ENCODE measurements at regions not wholly inside any gene's neighbourhood (a gene's known extent, or its start where the extent isn't known, plus 50 kb on each side); places are given as distances from the start of the nearest gene placed in this dataset.
"Not testable (repeated sequence)": the region's sequence is repeated elsewhere in the genome, so short reads cannot be mapped to it uniquely, and the experiment has no call there.

GRCh38 chr3:75295013-75295412 lies 369.1 kb upstream of the FRG2C start:
- no peak for DNase-seq
- H3K36me3 ChIP-seq (ENCODE audit: insufficient read depth, low read length): no peaks in the 10 kb centered on the region
- peaks cover 0 to 3% of the 10 kb centered on the region in 2 donors for H3K27me3 Mint-ChIP-seq
- no peaks in the 10 kb centered on the region for H3K4me1 Mint-ChIP-seq
- H3K9me3 ChIP-seq (ENCODE audit: control insufficient read depth in 1 of 2, low read length in 2 of 2): no peaks in the 10 kb centered on the region
- no peak overlapping the region for H3K4me3 Mint-ChIP-seq
- H3K9me3 Mint-ChIP-seq: peaks cover 0 to 12% (median 3%) of the 10 kb centered on the region in 8 donors
- H3K27me3 ChIP-seq (ENCODE audit: insufficient read depth, low read length): no peaks in the 10 kb centered on the region
- no peak overlapping the region for H3K27ac Mint-ChIP-seq
- H3K36me3 Mint-ChIP-seq: no peaks in the 10 kb centered on the region
- intact Hi-C loops (cut with micrococcal nuclease): loop anchor here (10.0 kb wide), 1 partner anchor 130 kb away; no protein-coding TSS in a partner anchor
- H3K4me1 ChIP-seq (ENCODE audit: insufficient read depth, low read length): no peaks in the 10 kb centered on the region
- ChIA-PET CTCF (ENCODE audit: partially characterized antibody) (no interaction called here), POLR2A (ENCODE audit: partially characterized antibody) (no interaction called here)
- no peak overlapping the region for H3K4me3 ChIP-seq (ENCODE audit: low read length in 2 of 2)
- H3K27ac ChIP-seq (ENCODE audit: low read depth, low read length): no peak overlapping the region

GRCh38 chr3:75296858-75297257 lies 367.3 kb upstream of the FRG2C start:
- DNase-seq: no peak
- Histone ChIP-seq H3K27me3 (ENCODE audit: insufficient read depth, low read length) (no peaks in the 10 kb centered on the region), H3K9me3 (ENCODE audit: control insufficient read depth in 1 of 2, low read length in 2 of 2) (no peaks in the 10 kb centered on the region), H3K4me1 (ENCODE audit: insufficient read depth, low read length) (no peaks in the 10 kb centered on the region), H3K27ac (ENCODE audit: low read depth, low read length) (no peak overlapping the region), H3K36me3 (ENCODE audit: insufficient read depth, low read length) (no peaks in the 10 kb centered on the region), H3K4me3 (ENCODE audit: low read length in 2 of 2) (no peak overlapping the region)
- no peak overlapping the region for H3K4me3 Mint-ChIP-seq
- H3K9me3 Mint-ChIP-seq: peaks cover 0 to 12% (median 3%) of the 10 kb centered on the region in 8 donors
- H3K4me1 Mint-ChIP-seq: no peaks in the 10 kb centered on the region
- ChIA-PET CTCF (ENCODE audit: partially characterized antibody) (no interaction called here), POLR2A (ENCODE audit: partially characterized antibody) (no interaction called here)
- intact Hi-C loops (cut with micrococcal nuclease): loop anchor here (10.0 kb wide), 1 partner anchor 128 kb away; no protein-coding TSS in a partner anchor
- no peak overlapping the region for H3K27ac Mint-ChIP-seq
- H3K27me3 Mint-ChIP-seq: peaks cover 0 to 2% of the 10 kb centered on the region in 2 donors
- H3K36me3 Mint-ChIP-seq: no peaks in the 10 kb centered on the region

GRCh38 chr3:75300606-75301005 lies 363.5 kb upstream of the FRG2C start:
- Histone ChIP-seq H3K36me3 (ENCODE audit: insufficient read depth, low read length) (no peaks in the 10 kb centered on the region), H3K27me3 (ENCODE audit: insufficient read depth, low read length) (no peaks in the 10 kb centered on the region), H3K4me1 (ENCODE audit: insufficient read depth, low read length) (no peaks in the 10 kb centered on the region), H3K27ac (ENCODE audit: low read depth, low read length) (no peak overlapping the region), H3K9me3 (ENCODE audit: control insufficient read depth in 1 of 2, low read length in 2 of 2) (no peaks in the 10 kb centered on the region), H3K4me3 (ENCODE audit: low read length in 2 of 2) (no peak overlapping the region)
- Mint-ChIP-seq H3K4me1 (no peaks in the 10 kb centered on the region), H3K36me3 (no peaks in the 10 kb centered on the region), H3K27me3 (no peaks in the 10 kb centered on the region), H3K9me3 (peaks cover 0 to 12% (median 3%) of the 10 kb centered on the region in 8 donors), H3K27ac (no peak overlapping the region), H3K4me3 (no peak overlapping the region)
- no peak for DNase-seq
- CTCF ChIA-PET (ENCODE audit: partially characterized antibody): no interaction called here
- intact Hi-C loops (cut with micrococcal nuclease): no loop called here
- POLR2A ChIA-PET (ENCODE audit: partially characterized antibody): no interaction called here

GRCh38 chr3:75301050-75301449 lies 363.1 kb upstream of the FRG2C start:
- H3K4me3 ChIP-seq (ENCODE audit: low read length in 2 of 2); H3K27ac ChIP-seq (ENCODE audit: low read depth, low read length); H3K27me3 Mint-ChIP-seq; H3K4me1 ChIP-seq (ENCODE audit: insufficient read depth, low read length); H3K36me3 Mint-ChIP-seq; H3K4me3 Mint-ChIP-seq; POLR2A ChIA-PET (ENCODE audit: partially characterized antibody); H3K27me3 ChIP-seq (ENCODE audit: insufficient read depth, low read length); intact Hi-C loops (cut with micrococcal nuclease); DNase-seq; H3K27ac Mint-ChIP-seq; CTCF ChIA-PET (ENCODE audit: partially characterized antibody); H3K9me3 ChIP-seq (ENCODE audit: control insufficient read depth in 1 of 2, low read length in 2 of 2); H3K36me3 ChIP-seq (ENCODE audit: insufficient read depth, low read length); H3K4me1 Mint-ChIP-seq: not testable (repeated sequence)
- peaks cover 0 to 12% (median 3%) of the 10 kb centered on the region in 8 donors for H3K9me3 Mint-ChIP-seq

GRCh38 chr3:75303741-75304140 lies 360.4 kb upstream of the FRG2C start:
- ChIA-PET CTCF (ENCODE audit: partially characterized antibody) (no interaction called here), POLR2A (ENCODE audit: partially characterized antibody) (no interaction called here)
- Mint-ChIP-seq H3K4me1 (no peaks in the 10 kb centered on the region), H3K27ac (no peak overlapping the region), H3K27me3 (peaks cover 3% of the 10 kb centered on the region in 2 donors), H3K36me3 (no peaks in the 10 kb centered on the region), H3K4me3 (no peak overlapping the region), H3K9me3 (peaks cover 0 to under 1% (median 0%) of the 10 kb centered on the region in 8 donors)
- H3K27me3 ChIP-seq (ENCODE audit: insufficient read depth, low read length): no peaks in the 10 kb centered on the region
- intact Hi-C loops (cut with micrococcal nuclease): no loop called here
- no peak overlapping the region for H3K27ac ChIP-seq (ENCODE audit: low read depth, low read length)
- H3K4me1 ChIP-seq (ENCODE audit: insufficient read depth, low read length): no peaks in the 10 kb centered on the region
- no peak for DNase-seq
- no peaks in the 10 kb centered on the region for H3K36me3 ChIP-seq (ENCODE audit: insufficient read depth, low read length)
- H3K9me3 ChIP-seq (ENCODE audit: control insufficient read depth in 1 of 2, low read length in 2 of 2): no peaks in the 10 kb centered on the region
- H3K4me3 ChIP-seq (ENCODE audit: low read length in 2 of 2): no peak overlapping the region

- H3K4me1 ChIP-seq (ENCODE audit: insufficient read depth, low read length): no peaks in the 10 kb centered on the region
- POLR2A ChIA-PET (ENCODE audit: partially characterized antibody): interaction anchor here (0.6 kb wide), 1 partner anchor 228 kb away, joined by 4 read pairs; no protein-coding TSS in a partner anchor
- DNase-seq: no peak
- H3K27me3 Mint-ChIP-seq: peaks cover 3 to 11% of the 10 kb centered on the region in 2 donors
- CTCF ChIA-PET (ENCODE audit: partially characterized antibody): no interaction called here
- no peak overlapping the region for H3K27ac ChIP-seq (ENCODE audit: low read depth, low read length)
- H3K27ac Mint-ChIP-seq: no peak overlapping the region
- H3K36me3 Mint-ChIP-seq: no peaks in the 10 kb centered on the region
- no peaks in the 10 kb centered on the region for H3K4me1 Mint-ChIP-seq
- no peaks in the 10 kb centered on the region for H3K9me3 Mint-ChIP-seq
- intact Hi-C loops (cut with micrococcal nuclease): no loop called here
- no peaks in the 10 kb centered on the region for H3K9me3 ChIP-seq (ENCODE audit: control insufficient read depth in 1 of 2, low read length in 2 of 2)
- H3K4me3 ChIP-seq (ENCODE audit: low read length in 2 of 2): no peak overlapping the region
- H3K36me3 ChIP-seq (ENCODE audit: insufficient read depth, low read length): no peaks in the 10 kb centered on the region
- no peak overlapping the region for H3K4me3 Mint-ChIP-seq
- no peaks in the 10 kb centered on the region for H3K27me3 ChIP-seq (ENCODE audit: insufficient read depth, low read length)
Observed at GRCh38 chr3:75305901-75306300, 358.2 kb upstream of the FRG2C start.

GRCh38 chr3:75311306-75311705 lies 352.8 kb upstream of the FRG2C start:
- H3K27me3 Mint-ChIP-seq: peaks cover 12% of the 10 kb centered on the region in 2 donors
- H3K36me3 ChIP-seq (ENCODE audit: insufficient read depth, low read length); POLR2A ChIA-PET (ENCODE audit: partially characterized antibody); H3K4me3 ChIP-seq (ENCODE audit: low read length in 2 of 2); H3K9me3 ChIP-seq (ENCODE audit: control insufficient read depth in 1 of 2, low read length in 2 of 2); H3K4me1 ChIP-seq (ENCODE audit: insufficient read depth, low read length); H3K4me1 Mint-ChIP-seq; H3K27ac Mint-ChIP-seq; CTCF ChIA-PET (ENCODE audit: partially characterized antibody); intact Hi-C loops (cut with micrococcal nuclease); H3K27ac ChIP-seq (ENCODE audit: low read depth, low read length); H3K27me3 ChIP-seq (ENCODE audit: insufficient read depth, low read length); DNase-seq; H3K4me3 Mint-ChIP-seq; H3K9me3 Mint-ChIP-seq; H3K36me3 Mint-ChIP-seq: not testable (repeated sequence)

GRCh38 chr3:75312469-75312868 lies 351.7 kb upstream of the FRG2C start:
- H3K9me3 Mint-ChIP-seq; POLR2A ChIA-PET (ENCODE audit: partially characterized antibody); intact Hi-C loops (cut with micrococcal nuclease); H3K4me3 ChIP-seq (ENCODE audit: low read length in 2 of 2); H3K36me3 ChIP-seq (ENCODE audit: insufficient read depth, low read length); CTCF ChIA-PET (ENCODE audit: partially characterized antibody); H3K27me3 ChIP-seq (ENCODE audit: insufficient read depth, low read length); H3K4me1 Mint-ChIP-seq; H3K27ac Mint-ChIP-seq; H3K36me3 Mint-ChIP-seq; DNase-seq; H3K4me1 ChIP-seq (ENCODE audit: insufficient read depth, low read length); H3K27ac ChIP-seq (ENCODE audit: low read depth, low read length); H3K4me3 Mint-ChIP-seq; H3K9me3 ChIP-seq (ENCODE audit: control insufficient read depth in 1 of 2, low read length in 2 of 2): not testable (repeated sequence)
- H3K27me3 Mint-ChIP-seq: peaks cover 12 to 13% of the 10 kb centered on the region in 2 donors

All from CD4-positive, alpha-beta memory T cell (primary cell).